Eye (tissue), 1 donor: ENCODE measurements at regions not wholly inside any gene's neighbourhood (a gene's known extent, or its start where the extent isn't known, plus 50 kb on each side); places are given as distances from the start of the nearest gene placed in this dataset.

ENCODE experiments used
- DNase-seq: peaks from one replicate; pipeline ENCODE4 v3.0.0-alpha.2; 2015

DNA sequence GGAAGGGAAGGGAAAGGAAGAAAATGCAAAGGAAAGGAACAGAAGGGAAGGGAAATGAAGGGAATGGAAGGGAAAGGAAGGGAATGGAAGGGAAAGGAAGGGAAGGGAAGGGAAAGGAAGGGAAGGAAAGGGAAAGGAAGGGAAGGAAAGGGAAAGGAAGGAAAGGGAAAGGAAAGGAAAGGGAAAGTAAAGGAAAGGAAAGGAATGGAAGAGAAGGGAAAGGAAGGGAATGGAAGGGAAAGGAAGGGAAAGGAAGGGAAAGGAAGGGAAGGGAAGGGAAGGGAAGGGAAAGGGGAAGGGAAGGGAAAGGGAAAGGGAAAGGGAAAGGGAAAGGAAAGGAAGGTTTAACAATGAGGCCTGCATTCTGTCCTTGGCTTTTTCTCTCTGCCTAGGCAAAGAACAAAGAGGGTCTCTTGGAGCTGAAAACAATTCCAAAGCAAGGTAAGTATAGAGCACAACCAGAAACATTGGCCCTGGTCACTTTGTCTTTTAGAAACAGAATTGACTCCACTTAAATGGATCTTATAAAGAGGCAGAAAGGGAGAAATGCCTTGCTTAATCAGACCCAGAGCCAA, 525.9 kb upstream of the TMPO start:
- DNase-seq = no peak

DNA sequence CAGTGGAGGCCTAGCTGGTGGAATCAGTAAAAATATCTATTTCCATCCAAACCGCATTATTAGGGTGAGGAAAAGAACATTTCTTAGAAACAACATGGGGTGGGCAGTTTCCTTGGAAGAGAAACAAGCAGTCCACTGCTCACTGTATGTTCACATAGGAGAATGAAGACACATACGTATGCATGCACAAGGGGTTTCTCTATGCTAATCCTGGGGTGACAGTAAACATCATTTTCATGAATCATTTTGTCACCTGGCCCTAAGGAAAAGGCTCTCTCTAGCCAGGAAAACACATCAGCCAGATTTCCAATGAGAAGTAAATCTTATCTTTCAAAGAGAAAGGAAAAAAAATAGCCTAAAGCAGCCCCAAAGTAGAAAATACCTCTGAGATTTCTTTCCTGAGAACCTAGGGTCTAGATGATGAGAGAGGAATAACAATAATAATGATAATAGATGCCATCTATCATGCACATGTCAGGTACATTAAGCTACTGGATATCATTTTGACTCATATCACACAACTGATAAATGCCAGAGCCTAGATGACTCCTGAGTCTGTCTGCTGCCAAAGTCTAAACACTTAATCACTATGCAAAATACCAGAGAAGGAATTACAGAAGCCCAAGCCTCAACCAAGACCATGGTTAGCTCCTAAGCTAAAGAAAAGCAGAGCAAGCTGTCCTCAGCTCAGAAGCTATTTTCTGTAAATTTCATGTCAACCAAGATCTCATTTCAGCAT, 520.5 kb upstream of the TMPO start:
- no peak for DNase-seq

GRCh38 chr12:97995559-97995958, 519.8 kb upstream of the TMPO start:
- DNase-seq = no peak

- no peak for DNase-seq
Observed at GRCh38 chr12:98001430-98001829, 514.0 kb upstream of the TMPO start.

DNA sequence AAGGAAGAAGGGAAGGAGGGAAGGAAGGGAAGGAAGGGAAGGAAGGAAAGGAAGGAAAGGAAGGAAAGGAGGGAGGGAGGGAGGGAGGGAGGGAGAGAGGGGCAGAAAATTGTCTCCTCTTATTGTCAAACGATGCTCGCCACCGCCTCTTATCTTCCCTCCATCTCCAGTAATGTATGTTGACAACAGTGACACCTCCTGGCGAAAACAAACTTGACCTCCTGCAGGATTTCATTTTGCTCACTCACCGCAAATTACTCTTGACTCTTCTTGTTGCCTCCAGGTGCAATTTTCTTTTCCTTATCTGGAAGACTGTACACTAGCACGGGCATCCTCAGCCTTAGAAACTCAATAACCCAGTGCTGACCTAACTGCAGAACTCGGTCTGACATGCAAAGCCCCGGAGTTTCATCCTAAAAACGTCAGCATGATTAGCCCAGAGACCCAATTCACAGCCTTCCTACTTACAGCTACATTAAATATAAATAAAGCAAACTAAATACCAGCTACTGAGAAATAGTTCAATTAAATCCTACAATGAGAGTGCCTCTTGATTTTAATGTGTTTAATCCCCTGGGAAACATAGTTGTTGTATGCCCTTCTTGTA, 512.4 kb upstream of the TMPO start:
- DNase-seq = peak; percentile 89

GRCh38 chr12:98007963-98008362, 507.4 kb upstream of the TMPO start:
- DNase-seq = no peak

DNA sequence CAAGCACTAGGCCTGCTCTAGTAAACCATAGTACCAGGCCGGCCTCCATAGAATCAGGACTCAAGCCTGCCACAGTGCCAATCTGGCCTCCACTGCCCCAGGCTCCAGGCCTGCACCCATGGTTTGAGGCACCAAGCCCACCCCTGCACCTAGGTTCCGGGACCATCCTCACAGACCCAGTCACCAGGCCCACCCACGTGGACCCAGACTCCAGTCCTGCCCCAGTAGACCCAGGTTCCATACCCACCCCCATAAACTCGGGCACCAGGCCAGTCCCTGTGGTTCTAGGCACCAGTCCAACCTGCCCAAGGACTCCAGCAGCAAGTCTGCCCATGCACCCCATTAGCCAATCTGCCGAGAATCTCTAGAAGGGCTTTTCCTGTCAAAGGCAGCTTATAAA, 501.8 kb upstream of the TMPO start:
- no peak for DNase-seq

DNA sequence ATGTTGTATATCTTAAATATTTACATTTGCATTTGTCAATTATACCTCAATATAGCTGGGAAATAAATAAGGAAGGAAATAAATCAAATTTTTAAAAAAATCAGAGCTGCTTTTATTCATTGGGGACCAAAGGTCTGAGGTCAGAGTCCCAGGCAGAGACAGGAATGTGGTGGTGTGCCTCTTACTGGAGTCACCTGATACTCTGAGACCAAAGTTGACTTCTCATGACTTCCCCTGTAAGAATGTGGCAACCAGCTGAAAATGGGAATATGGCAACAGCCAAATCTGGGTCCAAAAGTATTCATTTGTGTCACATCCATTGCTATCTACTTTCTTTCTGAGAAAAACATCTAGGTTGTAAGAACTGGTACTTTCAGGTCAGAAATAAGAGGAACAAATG, 496.6 kb upstream of the TMPO start:
- DNase-seq = no peak

- DNase-seq = no peak
Observed at GRCh38 chr12:98020376-98020775, 495.0 kb upstream of the TMPO start.

- DNase-seq = peak; percentile 12
Observed at GRCh38 chr12:98022961-98023360, 492.4 kb upstream of the TMPO start.

- no peak for DNase-seq
Observed at GRCh38 chr12:98037401-98038140, 477.8 kb upstream of the TMPO start.

DNA sequence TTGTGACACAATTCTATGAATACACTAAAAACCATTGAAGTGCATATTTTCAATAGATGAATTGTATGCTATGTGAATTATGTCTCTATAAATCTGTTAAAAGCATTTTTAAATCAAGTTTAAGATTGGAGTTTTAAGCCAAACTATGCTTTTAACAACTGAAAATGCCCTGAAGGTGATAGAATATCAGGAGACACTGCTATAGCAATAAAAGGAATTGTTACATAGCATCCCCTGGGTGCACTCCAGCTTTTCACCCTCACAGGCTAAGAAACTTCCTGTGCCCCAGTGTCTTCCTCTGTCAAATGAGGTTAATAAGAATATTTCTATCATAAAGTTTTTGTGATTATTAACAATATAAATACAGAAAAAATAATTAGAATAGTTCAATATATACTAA, 472.7 kb upstream of the TMPO start:
- no peak for DNase-seq

DNA sequence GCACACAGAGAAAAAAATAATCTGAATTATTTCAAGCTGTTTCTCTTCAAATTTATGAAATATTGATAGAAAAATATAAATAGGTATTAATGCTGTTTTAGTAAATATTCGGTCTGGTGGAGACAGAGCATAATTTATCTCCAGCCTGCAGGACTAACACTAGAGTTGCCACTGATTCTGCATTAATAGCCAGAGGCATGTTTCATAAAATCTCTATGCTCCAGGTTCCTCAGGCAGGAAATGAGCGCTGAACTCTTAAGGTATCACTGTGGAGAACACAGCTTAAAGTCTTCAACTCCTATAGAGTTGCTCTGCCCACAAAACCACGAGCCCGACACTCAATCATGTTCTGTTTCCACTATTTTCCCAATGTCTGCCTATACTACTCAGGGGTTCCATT, 470.0 kb upstream of the TMPO start:
- no peak for DNase-seq

GRCh38 chr12:98048326-98048725, 467.1 kb upstream of the TMPO start:
- no peak for DNase-seq

DNA sequence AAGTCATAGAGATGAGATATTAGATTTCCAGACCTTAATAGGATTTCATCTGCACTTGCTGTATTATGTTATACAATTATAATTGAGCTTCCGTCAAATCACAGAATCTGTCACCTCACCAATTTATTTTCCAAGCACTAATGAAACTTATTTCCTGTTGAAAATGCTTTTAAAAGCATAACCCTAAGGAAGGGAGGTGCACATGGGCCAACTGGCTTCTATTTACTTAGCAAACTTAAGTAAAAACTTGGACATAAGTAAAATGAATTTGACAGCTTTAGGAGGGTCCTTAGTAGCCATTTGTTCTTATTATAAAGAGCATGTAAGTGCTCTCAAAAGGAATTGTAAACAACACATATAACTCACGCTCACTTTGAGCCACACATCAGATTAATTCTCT, 462.2 kb upstream of the TMPO start:
- DNase-seq = no peak

- no peak for DNase-seq
Observed at GRCh38 chr12:98057701-98058100, 457.7 kb upstream of the TMPO start.

GRCh38 chr12:98058213-98058612, 457.2 kb upstream of the TMPO start:
- no peak for DNase-seq

- peak; percentile 86 for DNase-seq
Observed at GRCh38 chr12:98058838-98059237, 456.6 kb upstream of the TMPO start.

DNA sequence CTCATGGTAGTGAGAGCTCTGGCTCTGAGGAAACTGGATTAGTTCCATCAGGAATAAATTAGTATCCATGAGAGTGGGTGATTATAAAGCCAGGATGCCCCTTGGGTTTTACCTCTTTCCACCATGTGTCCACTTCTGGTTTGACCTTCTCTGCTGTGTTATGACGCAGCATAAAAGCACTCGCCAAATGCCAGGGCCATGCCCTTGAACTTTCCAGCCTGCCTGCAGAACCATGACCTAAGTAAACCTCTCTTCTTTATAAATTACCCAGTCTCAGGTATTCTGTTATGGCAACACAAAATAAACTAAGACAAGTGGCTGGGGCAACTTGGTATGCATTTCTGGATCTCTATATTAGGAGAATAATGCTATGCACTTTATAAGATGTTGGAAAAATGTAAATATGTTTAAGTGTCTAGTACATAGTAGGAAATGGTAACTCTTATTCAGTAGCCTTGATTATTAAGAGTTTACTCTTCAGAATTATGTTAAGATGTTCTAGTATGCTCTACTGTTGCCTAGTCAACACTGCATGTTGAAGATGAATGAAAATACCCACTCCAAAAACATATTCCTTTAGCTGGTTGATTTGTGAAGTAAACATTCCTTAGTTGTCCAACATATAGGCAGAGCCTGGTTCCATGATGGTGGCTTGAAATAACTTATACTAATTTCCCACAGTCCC, 455.6 kb upstream of the TMPO start:
- DNase-seq = no peak

GRCh38 chr12:98060411-98060810, 455.0 kb upstream of the TMPO start:
- DNase-seq = peak; percentile 50

DNA sequence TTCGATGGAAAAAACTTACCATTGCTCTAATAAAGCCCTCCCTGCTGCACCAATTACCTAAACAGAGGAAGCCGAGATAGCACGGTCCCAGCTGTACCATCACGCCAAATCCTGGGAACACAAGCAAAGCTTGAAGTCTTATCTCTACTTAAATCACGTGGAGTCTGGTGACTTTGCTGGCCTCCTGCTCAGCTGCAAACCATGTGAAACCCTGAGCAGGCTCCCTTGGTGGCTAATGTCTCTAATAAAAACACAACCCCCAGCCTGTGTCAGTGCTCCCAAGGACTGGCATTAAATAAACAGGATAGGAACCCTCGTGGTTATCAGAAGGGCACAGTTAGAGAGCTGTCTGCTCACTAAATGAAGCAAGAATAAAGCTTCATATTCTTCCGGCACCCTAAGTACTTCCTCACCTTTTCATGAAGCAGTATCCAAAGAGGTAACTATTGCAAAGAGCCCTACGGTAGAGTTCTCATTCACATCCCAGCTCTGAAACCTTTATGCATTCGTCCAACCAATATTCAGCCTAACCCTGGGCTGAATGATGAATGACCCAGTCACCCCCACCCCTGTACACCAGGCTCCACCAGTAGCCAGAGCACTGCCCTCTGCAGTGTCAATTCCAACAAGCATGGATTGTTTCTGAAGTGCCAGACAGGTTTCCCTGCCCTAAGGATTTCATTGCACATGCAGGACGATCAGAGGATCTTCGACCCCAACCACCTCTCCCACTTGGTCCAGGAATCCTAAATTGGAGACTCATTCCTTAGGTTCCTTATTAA, 452.7 kb upstream of the TMPO start:
- DNase-seq = no peak

DNA sequence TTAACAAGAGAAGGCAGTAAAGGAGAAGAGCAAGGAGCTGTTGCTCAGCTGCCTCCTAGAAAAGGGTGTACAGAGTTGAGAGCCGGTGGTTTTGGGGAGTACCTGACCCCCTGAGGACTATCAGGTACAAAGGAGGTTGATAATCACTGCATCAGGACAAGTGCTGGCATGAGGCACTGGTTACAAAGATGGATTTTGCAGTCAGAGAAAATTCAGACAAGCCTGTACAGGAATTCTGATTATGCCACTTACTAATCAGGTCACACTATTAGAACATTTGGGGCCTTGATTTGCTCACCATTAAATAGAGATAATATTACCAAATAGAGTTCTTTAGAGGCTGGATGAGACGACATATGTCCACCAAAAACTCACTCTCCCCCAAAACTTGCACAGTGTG, 450.9 kb upstream of the TMPO start:
- no peak for DNase-seq
